GM21786 (cell line): ENCODE measurements at regions not wholly inside any gene's neighbourhood (a gene's known extent, or its start where the extent isn't known, plus 50 kb on each side); places are given as distances from the start of the nearest gene placed in this dataset.
"Not testable (repeated sequence)": the region's sequence is repeated elsewhere in the genome, so short reads cannot be mapped to it uniquely, and the experiment has no call there.

Source experiments
- ATAC-seq: cut with Tn5 transposase; IDR thresholded peaks from one replicate; pipeline ENCODE4 v1.9.1; 2021; ENCODE audit not compliant: unreplicated experiment

DNA sequence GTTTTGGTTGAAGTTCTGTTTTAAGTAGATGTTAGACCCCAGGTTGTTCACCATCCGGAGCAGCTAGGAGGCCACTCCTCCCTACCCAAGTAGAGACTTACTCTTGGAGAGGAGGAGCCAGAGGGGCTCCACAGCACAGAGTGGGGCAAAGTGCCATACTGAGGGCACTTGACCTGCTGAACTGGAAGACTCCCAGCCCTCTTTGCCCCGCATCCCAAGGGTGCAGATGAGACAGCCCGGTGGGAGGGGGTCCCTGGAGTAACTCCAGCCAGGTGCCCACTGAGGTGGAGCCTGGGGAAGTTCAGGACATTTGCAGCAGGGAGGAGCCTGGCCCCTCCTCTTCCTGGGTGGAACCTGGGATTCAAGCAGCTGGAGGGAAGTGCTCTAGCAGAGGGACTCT, 102.1 kb upstream of the GPR6 start:
- ATAC-seq, result no peak

DNA sequence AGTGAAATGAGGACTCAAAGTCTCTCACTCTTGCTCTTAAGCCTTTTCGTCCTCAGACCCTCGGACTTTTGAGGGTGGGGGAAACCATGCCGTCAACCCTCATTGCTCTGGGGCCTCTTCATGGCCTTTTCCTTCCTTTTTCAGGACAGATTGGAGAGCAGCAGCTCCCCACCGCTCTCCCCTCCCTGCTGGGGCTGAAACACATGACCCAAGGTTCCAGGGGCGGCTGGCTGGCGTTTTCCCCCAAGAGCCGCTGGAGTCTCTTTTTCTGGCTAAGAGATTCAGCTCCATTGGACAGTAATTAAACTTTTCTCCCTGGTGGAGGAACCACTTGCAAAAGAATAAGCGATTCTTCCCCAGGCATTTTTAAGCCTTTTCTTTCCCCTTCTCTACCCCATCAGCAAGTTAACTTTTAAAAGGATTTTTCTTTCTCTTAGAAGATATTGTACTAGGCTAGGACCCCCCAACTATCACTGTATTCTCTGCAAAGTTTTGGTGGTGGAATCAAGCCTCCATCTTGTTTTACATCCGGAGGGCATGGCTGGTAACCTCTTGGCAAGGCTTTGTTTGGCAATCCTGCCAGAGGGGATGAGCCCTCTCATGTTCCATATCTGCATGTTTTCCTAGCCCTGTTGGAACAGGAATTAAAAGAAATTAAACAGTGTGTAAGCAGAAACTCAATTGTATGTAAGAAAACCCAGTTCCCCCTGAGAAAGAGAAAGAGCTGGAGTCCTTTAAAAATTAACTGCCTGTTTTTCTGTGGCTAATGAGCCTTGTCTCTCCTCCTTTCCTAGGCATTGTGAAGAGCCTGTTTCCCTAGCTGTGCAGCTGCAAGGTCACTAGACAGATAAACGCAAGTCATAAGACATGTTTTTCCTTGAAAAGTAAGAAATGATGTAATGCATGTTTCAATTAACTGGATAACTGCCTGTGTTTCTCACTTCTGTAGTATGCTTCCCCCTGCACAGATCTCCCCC, 100.8 kb upstream of the GPR6 start:
- no peak for ATAC-seq

DNA sequence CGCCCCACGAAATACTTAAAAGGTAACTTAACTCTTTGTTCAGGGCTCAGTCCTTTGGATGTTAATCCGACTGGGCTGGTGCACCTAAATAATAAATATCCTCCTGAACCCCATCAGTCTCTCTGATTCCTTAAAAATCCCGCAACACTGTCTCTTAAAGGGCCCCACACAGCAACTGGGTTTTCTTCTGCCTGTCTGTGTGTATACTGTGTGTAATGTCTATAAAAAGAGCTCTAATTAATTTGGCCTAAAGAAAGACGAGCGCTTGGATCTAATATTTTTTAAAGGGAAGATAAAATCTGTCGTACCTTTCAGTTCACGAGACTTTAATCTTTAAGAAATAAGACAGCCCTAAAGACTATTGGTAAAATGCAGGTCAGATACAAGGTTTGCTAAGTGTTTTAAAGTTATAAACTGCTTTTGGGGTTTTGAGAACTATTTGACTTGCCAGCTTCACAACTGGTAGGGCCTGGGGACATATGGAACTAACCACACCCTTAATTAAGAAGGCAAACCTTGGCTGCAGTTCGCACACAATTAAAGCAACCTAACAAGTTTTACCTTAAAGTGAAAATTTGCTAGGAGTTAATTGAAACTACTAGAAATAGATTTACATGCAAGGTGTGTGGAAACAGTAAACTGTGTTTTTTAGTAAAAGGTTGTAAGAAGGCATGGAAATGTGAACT, 100.0 kb upstream of the GPR6 start:
- ATAC-seq, result not testable (repeated sequence)

DNA sequence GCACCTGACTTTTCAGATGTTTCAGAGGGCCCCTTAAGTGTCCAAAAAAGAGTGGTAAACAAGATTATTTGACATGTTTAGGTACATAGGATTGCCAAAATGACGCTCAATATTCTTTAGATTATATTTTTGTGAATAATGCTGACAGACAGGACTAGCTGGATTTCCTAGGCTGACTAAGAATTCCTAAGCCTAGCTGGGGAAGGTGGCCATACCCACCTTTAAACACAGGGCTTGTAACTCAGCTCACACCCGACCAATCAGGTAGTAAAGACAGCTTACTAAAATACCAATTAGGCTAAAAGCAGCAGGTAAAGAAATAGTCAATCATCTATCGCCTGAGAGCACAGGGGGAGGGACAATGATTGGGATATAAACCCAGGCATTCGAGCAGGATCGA, 99.0 kb upstream of the GPR6 start:
- not testable (repeated sequence) for ATAC-seq

DNA sequence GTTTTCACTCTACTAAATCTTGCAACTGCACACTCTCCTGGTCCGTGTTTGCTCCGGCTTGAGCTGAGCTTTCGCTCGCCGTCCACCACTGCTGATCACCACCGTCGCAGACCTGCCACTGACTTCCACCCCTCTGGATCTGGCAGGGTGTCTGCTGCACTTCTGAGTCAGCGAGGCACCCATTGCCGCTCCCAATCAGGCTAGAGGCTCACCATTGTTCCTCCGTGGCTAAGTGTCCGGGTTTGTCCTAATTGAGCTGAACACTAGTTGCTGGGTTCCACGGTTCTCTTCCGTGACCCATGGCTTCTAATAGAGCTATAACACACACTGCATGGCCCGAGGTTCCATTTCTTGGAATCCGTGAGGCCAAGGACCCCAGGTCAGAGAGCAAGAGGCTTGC, 98.6 kb upstream of the GPR6 start:
- no peak for ATAC-seq

DNA sequence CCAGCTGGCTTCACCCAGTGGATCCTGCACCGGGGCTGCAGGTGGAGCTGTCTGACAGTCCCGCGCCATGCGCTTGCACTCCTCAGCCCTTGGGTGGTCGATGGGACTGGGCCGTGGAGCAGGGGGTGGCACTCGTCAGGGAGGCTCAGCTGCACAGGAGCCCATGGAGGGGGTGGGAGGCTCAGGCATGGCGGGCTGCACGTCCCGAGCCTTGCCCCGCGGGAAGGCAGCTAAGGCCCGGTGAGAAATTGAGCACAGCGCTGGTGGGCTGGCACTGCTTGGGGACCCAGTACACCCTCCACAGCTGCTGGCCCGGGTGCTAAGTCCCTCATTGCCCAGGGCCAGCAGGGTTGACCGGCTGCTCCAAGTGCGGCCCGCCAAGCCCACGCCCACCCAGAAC, 97.0 kb upstream of the GPR6 start:
- not testable (repeated sequence) for ATAC-seq

DNA sequence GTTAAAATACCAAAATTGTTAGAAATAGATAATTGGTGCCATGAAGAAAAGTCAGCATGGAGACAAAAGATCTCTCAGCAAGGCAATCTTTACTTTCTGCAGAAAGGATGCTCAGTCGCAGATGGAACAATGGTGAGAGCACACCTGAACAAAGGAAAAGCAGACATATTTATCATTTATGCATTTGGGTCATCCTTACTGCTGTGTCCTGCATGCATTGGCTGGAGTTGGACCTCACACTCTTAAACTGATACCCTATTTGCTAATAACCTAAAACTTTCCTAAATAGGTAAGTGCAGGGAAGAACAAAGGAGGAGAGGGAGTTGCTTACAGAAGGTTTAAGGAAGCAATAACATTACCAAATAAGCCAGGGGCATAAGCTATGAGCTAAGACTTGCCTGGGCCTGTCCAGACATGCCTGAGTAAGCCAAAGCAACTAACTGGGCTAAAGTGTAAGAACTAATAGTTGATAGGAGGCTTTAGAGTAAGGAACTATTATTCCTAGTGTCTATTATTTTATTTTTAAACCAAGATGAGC, 96.1 kb upstream of the GPR6 start:
- not testable (repeated sequence) for ATAC-seq

DNA sequence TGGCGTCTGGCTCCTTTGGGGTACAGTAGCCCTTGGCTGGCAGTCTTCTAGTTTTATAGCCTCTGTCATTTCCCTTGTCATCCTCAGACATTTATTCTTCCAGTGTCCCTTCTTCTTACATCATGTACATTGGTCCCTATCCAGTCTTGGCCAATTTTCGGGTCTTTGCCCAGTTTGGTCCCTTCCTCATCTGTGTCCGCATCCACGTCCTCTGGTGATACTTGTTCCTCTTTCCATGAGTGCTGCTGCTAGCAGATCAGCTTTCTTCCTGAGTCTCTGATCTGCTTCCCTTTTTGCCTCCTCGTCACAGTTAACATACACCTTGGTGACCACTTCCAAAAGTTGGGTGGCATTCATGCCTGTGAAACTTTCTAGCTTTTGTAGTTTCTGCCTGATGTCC, 86.2 kb upstream of the GPR6 start:
- ATAC-seq, result no peak

DNA sequence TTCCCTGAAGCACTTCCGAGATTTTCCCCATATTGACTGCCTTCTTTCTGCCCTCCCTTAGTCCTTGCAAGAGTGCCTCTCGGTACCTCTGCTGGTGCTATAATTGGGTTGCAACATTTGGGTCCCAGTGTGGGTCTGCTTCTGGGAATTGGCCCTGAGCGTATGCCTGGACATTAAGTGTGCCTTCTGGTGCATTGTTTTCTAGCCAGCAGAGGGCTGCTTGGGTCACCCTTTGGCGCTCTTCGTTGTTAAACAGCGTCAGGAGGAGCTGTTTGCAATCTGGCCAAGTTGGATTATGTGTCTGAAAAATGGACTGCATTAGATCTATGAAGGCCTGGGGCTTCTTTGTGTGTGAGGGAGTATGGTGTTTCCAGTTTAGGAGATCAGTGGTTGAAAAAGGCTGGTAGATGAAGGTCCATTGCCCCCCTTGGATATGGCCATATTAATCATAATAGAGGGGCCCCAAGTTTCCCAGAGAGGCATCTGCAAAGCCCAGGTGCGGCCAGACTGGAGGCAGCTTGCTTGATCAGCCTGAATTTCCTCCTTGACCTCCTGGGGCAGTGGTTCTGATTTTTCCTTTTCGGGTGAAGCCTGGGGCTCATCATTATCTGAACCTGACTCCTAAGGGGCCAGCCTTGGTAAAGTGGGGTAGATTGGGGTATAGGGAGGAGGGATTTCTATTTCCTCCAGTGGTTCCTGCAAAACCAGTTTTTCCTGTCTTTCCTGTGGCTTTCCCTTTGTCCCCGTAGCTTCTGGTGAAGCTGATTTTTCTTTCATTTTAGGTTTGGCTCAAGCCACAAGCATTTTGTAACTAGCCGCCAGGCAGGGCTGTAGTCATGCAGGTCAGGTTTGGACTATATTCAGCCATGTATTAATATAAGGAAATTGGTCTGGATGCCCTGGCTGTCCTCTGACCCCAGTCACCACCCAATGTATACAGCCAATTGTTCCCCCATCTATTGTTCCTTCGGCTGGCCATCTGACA, 85.4 kb upstream of the GPR6 start:
- ATAC-seq, result no peak

DNA sequence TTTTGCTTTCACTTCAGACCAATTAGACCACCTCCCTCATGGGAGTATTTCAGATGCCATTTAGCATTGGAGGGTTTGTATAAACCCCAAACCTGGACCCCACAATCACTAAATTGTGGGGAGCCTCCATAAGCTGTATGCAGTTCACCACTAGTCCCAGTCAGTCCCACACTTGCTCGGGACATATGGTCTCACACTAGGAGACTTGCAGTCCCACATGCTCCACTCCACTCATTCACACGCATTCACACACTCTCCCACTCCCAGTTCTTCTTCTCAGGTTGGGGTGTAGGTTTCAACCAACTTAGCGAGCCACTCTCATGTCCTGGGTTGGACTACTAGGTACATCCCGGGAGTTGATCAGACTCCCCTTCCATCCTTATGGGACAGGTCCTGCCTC, 84.5 kb upstream of the GPR6 start:
- ATAC-seq, result no peak

DNA sequence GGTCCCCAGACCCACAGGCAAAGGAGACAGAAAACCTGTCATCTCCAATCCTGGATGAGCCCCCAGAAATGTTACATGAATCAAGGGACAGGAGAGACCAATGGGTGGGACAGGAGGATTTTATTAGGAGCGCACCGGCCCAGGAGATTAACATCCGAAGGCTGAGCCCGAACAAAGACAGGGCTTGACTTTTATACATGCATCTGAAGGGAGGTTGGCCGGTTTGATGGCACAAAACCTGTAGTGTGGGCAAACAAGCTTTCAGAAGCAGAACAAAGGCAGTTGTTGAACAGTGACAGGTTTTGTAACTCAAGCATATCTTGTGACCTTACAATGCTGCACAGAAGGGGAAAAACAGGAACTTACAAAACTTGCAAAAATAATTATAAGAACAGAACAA, 83.9 kb upstream of the GPR6 start:
- peak; percentile 65 for ATAC-seq

DNA sequence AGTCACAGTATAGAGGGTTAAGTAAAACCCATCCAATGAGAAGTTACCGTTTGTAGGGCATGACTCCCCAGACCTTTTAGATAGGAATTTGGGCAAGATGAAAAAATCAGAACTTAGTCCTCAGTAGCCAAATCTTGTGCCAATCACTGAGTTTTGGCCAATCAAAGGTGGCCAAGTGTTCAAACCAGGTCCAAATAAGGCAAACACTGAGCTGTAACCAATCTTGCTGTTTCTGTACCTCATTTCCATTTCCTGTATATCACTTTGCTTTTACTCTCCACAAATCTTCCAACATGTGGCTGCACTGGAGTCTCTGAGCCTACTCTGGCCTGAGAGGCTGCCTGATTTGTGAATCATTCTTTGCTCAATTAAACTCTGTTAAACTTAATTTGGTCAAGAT, 81.8 kb upstream of the GPR6 start:
- no peak for ATAC-seq

DNA sequence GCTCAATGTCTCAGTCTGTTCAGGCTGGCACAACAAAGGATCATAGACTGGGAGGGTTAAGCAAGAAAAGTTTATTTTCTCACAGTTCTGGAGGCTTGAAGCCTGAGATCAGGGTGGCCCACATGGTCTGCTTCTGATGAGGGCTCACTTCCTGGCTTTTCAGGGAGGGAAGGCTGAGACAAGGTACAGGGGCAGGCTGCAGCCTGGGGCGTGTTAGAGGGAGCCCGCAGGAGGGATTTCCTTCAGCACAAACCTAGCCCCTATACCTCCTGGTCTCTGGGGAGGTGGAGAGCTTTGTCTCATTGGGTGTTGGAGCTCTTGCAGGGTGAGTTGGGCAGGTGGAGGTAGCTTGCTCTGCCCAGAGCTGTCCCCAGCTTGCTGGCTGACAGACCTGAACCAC, 81.1 kb upstream of the GPR6 start:
- no peak for ATAC-seq

DNA sequence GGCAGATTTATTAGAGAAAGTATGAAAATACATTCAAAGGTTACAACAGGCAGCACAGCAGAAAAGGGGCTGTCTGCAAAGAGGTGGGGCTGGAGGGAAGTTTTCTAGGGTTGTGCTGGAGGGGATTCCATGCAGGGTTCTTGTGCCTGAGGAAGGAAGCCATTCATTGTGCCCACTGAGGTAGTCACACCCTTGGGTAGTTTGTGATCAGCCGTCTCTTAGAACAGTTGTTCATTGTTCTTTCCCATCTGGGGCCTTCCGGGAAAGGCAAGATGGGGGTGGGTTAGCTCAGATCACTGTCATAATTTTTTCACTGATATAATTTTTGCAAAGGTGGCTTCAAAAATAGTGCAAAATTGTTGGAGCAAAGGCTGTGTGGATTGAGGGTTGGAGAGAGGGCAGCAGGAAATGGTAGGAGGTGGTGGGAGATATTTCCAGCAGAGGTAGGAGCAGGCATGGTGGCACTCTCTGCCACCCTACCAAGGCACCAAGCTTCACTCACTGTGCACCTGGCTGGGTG, 80.5 kb upstream of the GPR6 start:
- no peak for ATAC-seq

DNA sequence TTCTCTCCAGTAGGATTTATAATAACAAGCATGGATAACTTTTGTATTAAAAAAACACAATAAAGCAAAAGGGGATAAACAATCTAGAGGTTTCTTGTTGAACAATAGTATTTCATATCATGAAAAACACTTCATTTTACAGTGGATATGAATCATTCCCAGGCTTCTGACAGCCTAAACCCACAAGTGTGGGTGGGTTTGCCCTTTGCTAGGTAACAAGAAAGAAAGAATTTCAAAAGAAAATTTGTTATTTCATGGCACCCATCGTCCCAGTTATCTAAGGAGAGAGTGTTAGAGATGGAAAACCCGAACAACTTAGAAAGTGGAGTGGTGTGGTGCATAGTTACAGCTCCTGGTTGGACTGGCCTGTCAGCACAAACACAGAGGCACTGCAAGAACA, 76.1 kb upstream of the GPR6 start:
- no peak for ATAC-seq

DNA sequence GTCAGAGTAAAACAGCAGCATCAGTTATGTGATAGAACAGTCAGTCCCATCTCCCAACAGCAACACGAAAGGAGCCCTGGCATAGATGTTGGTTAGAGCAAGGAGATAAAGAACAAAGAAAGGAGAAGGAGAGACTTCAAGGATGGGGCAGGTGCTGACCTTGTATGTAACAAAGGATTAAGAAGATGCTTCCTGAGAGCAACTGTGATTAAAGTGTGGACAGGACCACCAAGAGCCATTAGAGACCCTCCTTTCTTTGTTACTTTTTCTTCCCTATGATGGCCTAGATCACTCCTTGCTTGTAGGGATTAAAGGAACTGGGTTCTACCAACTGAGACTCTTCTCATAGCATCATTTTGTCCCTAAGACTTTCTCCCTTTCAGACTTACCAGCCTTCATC, 75.2 kb upstream of the GPR6 start:
- ATAC-seq, result no peak

DNA sequence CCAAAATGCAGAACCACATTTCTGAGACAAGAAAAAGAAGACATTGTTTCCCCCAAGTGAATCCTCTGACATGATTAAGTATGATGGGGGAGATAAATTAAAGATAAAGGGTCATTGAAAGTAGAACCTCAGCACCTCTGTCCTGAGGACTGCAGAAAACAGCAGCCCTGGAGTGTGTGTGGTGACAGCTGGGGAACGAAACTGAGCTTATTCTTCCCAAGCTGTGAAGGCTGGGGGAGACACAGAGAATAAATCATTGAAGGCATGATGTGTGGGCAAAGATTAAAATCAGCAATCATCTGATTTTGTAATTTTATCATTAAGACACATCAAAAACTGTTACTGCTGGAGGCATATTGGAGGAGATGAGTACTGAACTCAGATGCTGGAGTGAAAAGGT, 67.5 kb upstream of the GPR6 start:
- no peak for ATAC-seq

DNA sequence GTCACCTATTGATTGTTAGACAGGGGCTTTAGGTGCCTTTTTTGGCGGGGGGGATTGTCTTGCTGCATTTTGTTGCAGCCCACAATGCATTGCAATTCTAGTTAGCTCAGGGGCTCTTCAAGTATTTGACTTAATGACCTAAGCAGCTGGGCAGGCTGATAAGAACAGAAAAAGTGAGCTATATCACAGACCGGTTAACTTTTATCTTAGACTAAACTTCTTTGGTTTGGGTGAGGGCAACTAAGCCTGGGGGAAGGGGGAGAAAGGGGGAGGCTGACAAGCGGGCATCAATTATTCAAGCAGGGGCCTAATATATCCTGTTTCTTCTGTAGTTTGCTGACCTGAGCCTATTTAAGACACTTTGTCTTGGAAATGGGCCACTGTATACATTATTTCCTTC, 66.0 kb upstream of the GPR6 start:
- ATAC-seq, result no peak

DNA sequence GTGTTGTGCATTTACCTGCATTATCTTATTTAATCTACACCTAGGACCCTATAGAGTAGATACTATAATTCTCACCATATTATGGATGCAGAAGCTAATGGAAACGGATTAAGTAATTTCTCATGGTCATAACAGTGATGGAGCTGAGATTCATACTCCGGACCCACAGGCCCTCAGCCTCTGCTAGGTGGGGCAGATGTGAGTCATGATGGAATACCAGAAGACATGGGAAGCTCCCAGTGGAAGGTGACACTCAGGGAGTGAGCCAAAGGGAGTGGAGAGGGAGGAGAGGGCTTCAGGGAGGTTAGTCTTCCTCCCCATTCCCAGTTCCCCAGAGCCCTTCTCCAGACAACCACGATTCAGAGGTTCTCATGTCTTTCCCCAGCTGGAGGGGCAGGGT, 65.2 kb upstream of the GPR6 start:
- ATAC-seq, result no peak

DNA sequence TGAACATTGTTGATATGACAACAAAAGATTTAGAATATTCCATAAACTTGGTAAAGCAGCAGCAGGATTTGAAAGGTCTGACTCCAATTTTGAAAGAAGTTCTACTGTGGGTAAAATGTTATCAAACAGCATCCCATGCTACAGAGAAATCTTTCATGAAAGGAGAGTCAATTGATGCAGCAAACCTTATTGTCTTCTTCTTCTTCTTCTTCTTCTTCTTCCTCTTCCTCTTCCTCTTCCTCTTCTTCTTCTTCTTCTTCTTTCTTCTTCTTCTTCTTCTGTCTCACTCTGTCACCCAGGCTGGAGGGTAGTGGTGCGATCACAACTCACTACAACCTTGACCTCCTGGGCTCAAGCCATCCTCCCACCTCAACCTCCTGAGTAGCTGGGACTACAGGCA, 62.4 kb upstream of the GPR6 start:
- not testable (repeated sequence) for ATAC-seq

DNA sequence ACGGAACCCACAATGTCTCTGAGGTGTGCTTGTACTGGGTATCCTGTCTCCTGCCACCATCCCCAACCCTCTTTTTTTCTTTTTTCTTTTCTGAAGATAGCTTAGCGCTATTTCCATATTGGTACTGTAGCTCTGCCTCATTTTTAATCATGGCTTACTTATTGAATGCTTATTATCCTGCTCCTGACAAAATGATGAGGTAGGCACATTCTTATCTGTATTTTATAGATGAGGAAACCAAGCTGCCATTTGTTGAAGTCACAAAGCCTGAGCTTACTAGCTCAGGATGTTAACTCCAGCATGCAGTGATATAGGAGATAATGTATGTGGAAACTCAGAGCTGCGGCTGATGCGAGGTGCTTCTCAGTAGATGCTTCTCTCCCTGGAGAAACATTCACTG, 61.4 kb upstream of the GPR6 start:
- ATAC-seq, result no peak
